Stomach smooth muscle (tissue), 2 donors: ENCODE measurements at regions not wholly inside any gene's neighbourhood (a gene's known extent, or its start where the extent isn't known, plus 50 kb on each side); places are given as distances from the start of the nearest gene placed in this dataset.

ENCODE experiments used
- H3K27ac ChIP-seq: one replicate; pipeline ENCODE4 v1.7.0; 2013; ENCODE audit warnings: mild to moderate bottlenecking, low read length, inconsistent platforms
- H3K27me3 ChIP-seq, 2 donors: one replicate each; pipeline ENCODE4 v1.7.0; 2013; ENCODE audit warnings: low read length in 2 of 2; ENCODE audit not compliant: insufficient read depth in 2 of 2, control insufficient read depth in 1 of 2
- H3K36me3 ChIP-seq, 2 donors: one replicate each; pipeline ENCODE4 v1.7.0; 2013; ENCODE audit warnings: low read length in 2 of 2; ENCODE audit not compliant: control insufficient read depth in 2 of 2, insufficient read depth in 2 of 2
- H3K4me1 ChIP-seq: one replicate; pipeline ENCODE4 v1.7.0; 2013; ENCODE audit warnings: low read length; ENCODE audit not compliant: control insufficient read depth, insufficient read depth
- H3K4me3 ChIP-seq, 2 donors: one replicate each; pipeline ENCODE4 v1.7.0; 2013; ENCODE audit warnings: low read length in 2 of 2
- H3K9ac ChIP-seq, 2 donors: one replicate each; pipeline ENCODE4 v1.7.0; 2013; ENCODE audit warnings: low read length in 2 of 2, mild to moderate bottlenecking in 1 of 2
- H3K9me3 ChIP-seq, 2 donors: one replicate each; pipeline ENCODE4 v1.7.0; 2013; ENCODE audit warnings: low read length in 2 of 2; ENCODE audit not compliant: control insufficient read depth in 2 of 2
- donor health status: healthy.
- donor health status: Pancreatic carcinoma.

- Histone ChIP-seq H3K9me3 (no peaks in the 10 kb centered on the region), H3K4me1 (no peaks in the 10 kb centered on the region), H3K27ac (no peak overlapping the region), H3K36me3 (no peaks in the 10 kb centered on the region), H3K9ac (no peak overlapping the region), H3K4me3 (no peak overlapping the region), H3K27me3 (no peaks in the 10 kb centered on the region)
These were observed 583.0 kb upstream of the ATXN8OS start for GRCh38 chr13:69524459-69525150.

GRCh38 chr13:69496981-69497380, 610.6 kb upstream of the ATXN8OS start:
- Histone ChIP-seq H3K27ac (no peak overlapping the region), H3K9ac (no peak overlapping the region), H3K4me3 (no peak overlapping the region), H3K36me3 (no peaks in the 10 kb centered on the region), H3K27me3 (no peaks in the 10 kb centered on the region), H3K4me1 (no peaks in the 10 kb centered on the region), H3K9me3 (no peaks in the 10 kb centered on the region)

- Histone ChIP-seq H3K27me3 (no peaks in the 10 kb centered on the region), H3K9me3 (no peaks in the 10 kb centered on the region), H3K27ac (no peak overlapping the region), H3K36me3 (no peaks in the 10 kb centered on the region), H3K9ac (no peak overlapping the region), H3K4me3 (no peak overlapping the region), H3K4me1 (no peaks in the 10 kb centered on the region)
These were observed 612.5 kb upstream of the ATXN8OS start for GRCh38 chr13:69495096-69495495.

GRCh38 chr13:69487576-69487975, 620.0 kb upstream of the ATXN8OS start:
- no peaks in the 10 kb centered on the region for H3K27me3 ChIP-seq
- H3K4me3 ChIP-seq: no peak overlapping the region
- no peaks in the 10 kb centered on the region for H3K4me1 ChIP-seq
- no peak overlapping the region for H3K27ac ChIP-seq
- H3K9me3 ChIP-seq: no peaks in the 10 kb centered on the region
- H3K9ac ChIP-seq: no peak overlapping the region
- H3K36me3 ChIP-seq: no peaks in the 10 kb centered on the region

- Histone ChIP-seq H3K9me3 (no peaks in the 10 kb centered on the region), H3K4me3 (no peak overlapping the region), H3K36me3 (no peaks in the 10 kb centered on the region), H3K27me3 (no peaks in the 10 kb centered on the region), H3K27ac (no peak overlapping the region), H3K4me1 (no peaks in the 10 kb centered on the region), H3K9ac (no peak overlapping the region)
These were observed 621.5 kb upstream of the ATXN8OS start for GRCh38 chr13:69485991-69486592.

- H3K27ac ChIP-seq: no peak overlapping the region
- H3K9me3 ChIP-seq: no peaks in the 10 kb centered on the region
- H3K4me3 ChIP-seq: no peak overlapping the region
- H3K9ac ChIP-seq: no peak overlapping the region
- no peaks in the 10 kb centered on the region for H3K4me1 ChIP-seq
- no peaks in the 10 kb centered on the region for H3K27me3 ChIP-seq
- no peaks in the 10 kb centered on the region for H3K36me3 ChIP-seq
These were observed 630.2 kb upstream of the ATXN8OS start for GRCh38 chr13:69477451-69477850.

GRCh38 chr13:69474011-69474685, 633.5 kb upstream of the ATXN8OS start:
- Histone ChIP-seq H3K4me3 (no peak overlapping the region), H3K9me3 (no peaks in the 10 kb centered on the region), H3K4me1 (no peaks in the 10 kb centered on the region), H3K27ac (no peak overlapping the region), H3K36me3 (no peaks in the 10 kb centered on the region), H3K27me3 (no peaks in the 10 kb centered on the region), H3K9ac (no peak overlapping the region)

- H3K9me3 ChIP-seq: no peaks in the 10 kb centered on the region
These were observed 639.0 kb upstream of the ATXN8OS start for GRCh38 chr13:69468624-69469023.

GRCh38 chr13:69461397-69461796, 646.2 kb upstream of the ATXN8OS start:
- Histone ChIP-seq H3K27me3 (no peaks in the 10 kb centered on the region), H3K4me3 (no peak overlapping the region), H3K36me3 (no peaks in the 10 kb centered on the region), H3K9ac (no peak overlapping the region), H3K27ac (no peak overlapping the region), H3K4me1 (no peaks in the 10 kb centered on the region), H3K9me3 (no peaks in the 10 kb centered on the region)

More at GRCh38 chr13:69468624-69469023, 639.0 kb upstream of the ATXN8OS start:
- no peaks in the 10 kb centered on the region for H3K27me3 ChIP-seq
- H3K4me1 ChIP-seq: no peaks in the 10 kb centered on the region
- H3K4me3 ChIP-seq: no peak overlapping the region
- no peaks in the 10 kb centered on the region for H3K36me3 ChIP-seq
- H3K27ac ChIP-seq: no peak overlapping the region
- no peak overlapping the region for H3K9ac ChIP-seq

GRCh38 chr13:69459346-69459745, 648.3 kb upstream of the ATXN8OS start:
- Histone ChIP-seq H3K9ac (no peak overlapping the region), H3K4me1 (no peaks in the 10 kb centered on the region), H3K4me3 (no peak overlapping the region), H3K27me3 (no peaks in the 10 kb centered on the region), H3K36me3 (no peaks in the 10 kb centered on the region), H3K9me3 (no peaks in the 10 kb centered on the region), H3K27ac (no peak overlapping the region)

- Histone ChIP-seq H3K4me3 (no peak overlapping the region), H3K4me1 (no peaks in the 10 kb centered on the region), H3K9me3 (no peaks in the 10 kb centered on the region), H3K27me3 (no peaks in the 10 kb centered on the region), H3K27ac (no peak overlapping the region), H3K9ac (no peak overlapping the region), H3K36me3 (no peaks in the 10 kb centered on the region)
These were observed 649.6 kb upstream of the ATXN8OS start for GRCh38 chr13:69458013-69458412.
